ENCODE measurements at regions not wholly inside any gene's neighbourhood (a gene's known extent, or its start where the extent isn't known, plus 50 kb on each side); places are given as distances from the start of the nearest gene placed in this dataset.

DNA sequence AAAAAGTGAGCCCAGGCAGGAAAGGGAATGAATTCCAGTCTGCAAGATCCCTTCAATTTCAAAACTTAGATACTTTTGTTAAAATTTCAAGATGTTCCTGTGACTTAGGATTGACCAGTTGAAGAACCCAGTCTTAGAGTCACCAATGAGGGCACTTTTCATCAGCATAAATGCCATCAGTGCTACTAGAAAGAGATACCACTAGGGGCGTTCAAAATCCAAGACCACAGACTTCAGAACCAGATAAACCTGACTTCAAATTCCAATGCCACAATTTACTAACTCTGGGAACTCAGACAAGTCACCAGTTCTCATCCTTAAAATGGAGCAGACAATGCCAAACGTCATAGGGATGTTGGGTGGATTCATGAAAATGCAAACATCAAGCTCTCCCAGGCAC, 523.2 kb downstream of the BUD13 start:
- no peak for TF ChIP-seq SP1 (IDR thresholded peaks at IDR 0.05)
- TF ChIP-seq, protein P1, sequence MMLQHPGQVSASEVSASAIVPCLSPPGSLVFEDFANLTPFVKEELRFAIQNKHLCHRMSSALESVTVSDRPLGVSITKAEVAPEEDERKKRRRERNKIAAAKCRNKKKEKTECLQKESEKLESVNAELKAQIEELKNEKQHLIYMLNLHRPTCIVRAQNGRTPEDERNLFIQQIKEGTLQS (IDR thresholded peaks at IDR 0.05), result no peak
- TF ChIP-seq, protein P2, sequence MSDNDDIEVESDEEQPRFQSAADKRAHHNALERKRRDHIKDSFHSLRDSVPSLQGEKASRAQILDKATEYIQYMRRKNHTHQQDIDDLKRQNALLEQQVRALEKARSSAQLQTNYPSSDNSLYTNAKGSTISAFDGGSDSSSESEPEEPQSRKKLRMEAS (IDR thresholded peaks at IDR 0.05), result no peak
- no peak for TF ChIP-seq TAF1 (conservative IDR thresholded peaks at IDR 0.05)
- TF ChIP-seq, protein P3, sequence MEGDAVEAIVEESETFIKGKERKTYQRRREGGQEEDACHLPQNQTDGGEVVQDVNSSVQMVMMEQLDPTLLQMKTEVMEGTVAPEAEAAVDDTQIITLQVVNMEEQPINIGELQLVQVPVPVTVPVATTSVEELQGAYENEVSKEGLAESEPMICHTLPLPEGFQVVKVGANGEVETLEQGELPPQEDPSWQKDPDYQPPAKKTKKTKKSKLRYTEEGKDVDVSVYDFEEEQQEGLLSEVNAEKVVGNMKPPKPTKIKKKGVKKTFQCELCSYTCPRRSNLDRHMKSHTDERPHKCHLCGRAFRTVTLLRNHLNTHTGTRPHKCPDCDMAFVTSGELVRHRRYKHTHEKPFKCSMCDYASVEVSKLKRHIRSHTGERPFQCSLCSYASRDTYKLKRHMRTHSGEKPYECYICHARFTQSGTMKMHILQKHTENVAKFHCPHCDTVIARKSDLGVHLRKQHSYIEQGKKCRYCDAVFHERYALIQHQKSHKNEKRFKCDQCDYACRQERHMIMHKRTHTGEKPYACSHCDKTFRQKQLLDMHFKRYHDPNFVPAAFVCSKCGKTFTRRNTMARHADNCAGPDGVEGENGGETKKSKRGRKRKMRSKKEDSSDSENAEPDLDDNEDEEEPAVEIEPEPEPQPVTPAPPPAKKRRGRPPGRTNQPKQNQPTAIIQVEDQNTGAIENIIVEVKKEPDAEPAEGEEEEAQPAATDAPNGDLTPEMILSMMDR (IDR thresholded peaks at IDR 0.05; ENCODE audit: low read depth, low read length, missing input control), result no peak
- no peak for TF ChIP-seq YY1 (IDR thresholded peaks at IDR 0.05)
- TF ChIP-seq RXRA (IDR thresholded peaks at IDR 0.05), result no peak
- TF ChIP-seq GABPA (IDR thresholded peaks at IDR 0.05 in 1 of 2, conservative IDR thresholded peaks at IDR 0.05 in 1 of 2), result no peak
- no peak for TF ChIP-seq JUND (IDR thresholded peaks at IDR 0.05)
